ENCODE measurements at regions not wholly inside any gene's neighbourhood (a gene's known extent, or its start where the extent isn't known, plus 50 kb on each side); places are given as distances from the start of the nearest gene placed in this dataset.
"Not testable (repeated sequence)": the region's sequence is repeated elsewhere in the genome, so short reads cannot be mapped to it uniquely, and the experiment has no call there.

GRCh38 chr7:76133839-76134238 lies 67.9 kb upstream of the SRRM3 start:
- POLR2A ChIA-PET, result interaction anchor here (0.7 kb wide), 1 partner anchor 184 kb away, joined by 3 read pairs; no protein-coding TSS in a partner anchor
- intact Hi-C loops (cut with micrococcal nuclease), result loop anchor here (5.0 kb wide), 1 partner anchor 257 kb away; the partner anchor contains the start of gene RHBDD2
- no peaks in the 10 kb centered on the region for H3K36me3 Mint-ChIP-seq (ENCODE audit: low read depth)

GRCh38 chr7:76135263-76135662 lies 66.4 kb upstream of the SRRM3 start:
- CTCF ChIA-PET; POLR2A ChIA-PET; H3K27ac Mint-ChIP-seq; ATAC-seq (ENCODE audit: low read depth); intact Hi-C loops (cut with micrococcal nuclease); H3K4me3 Mint-ChIP-seq; H3K36me3 Mint-ChIP-seq (ENCODE audit: low read depth); H3K9me3 Mint-ChIP-seq; DNase-seq: not testable (repeated sequence)
- H3K4me1 Mint-ChIP-seq, result peaks cover 10% of the 10 kb centered on the region
- peaks cover 21% of the 10 kb centered on the region for H3K27me3 Mint-ChIP-seq

More at GRCh38 chr7:76133839-76134238, 67.9 kb upstream of the SRRM3 start:
- CTCF ChIA-PET, result no interaction called here
- Mint-ChIP-seq H3K4me3 (peak overlapping the region; percentile 29), H3K27me3 (peaks cover 24% of the 10 kb centered on the region), H3K27ac (no peak overlapping the region), H3K4me1 (peaks cover 10% of the 10 kb centered on the region), H3K9me3 (no peaks in the 10 kb centered on the region)
- no peak for DNase-seq
- no peak for ATAC-seq (ENCODE audit: low read depth)
- TF ChIP-seq CTCF (IDR thresholded peaks at IDR 0.05), result no peak

- intact Hi-C loops (cut with micrococcal nuclease); H3K4me1 Mint-ChIP-seq; H3K27me3 Mint-ChIP-seq; H3K4me3 Mint-ChIP-seq; H3K9me3 Mint-ChIP-seq; DNase-seq; ATAC-seq (ENCODE audit: low read depth); H3K36me3 Mint-ChIP-seq (ENCODE audit: low read depth); H3K27ac Mint-ChIP-seq; POLR2A ChIA-PET; CTCF ChIA-PET: not testable (repeated sequence)
Measured at GRCh38 chr7:76138577-76139313, 63.0 kb upstream of the SRRM3 start.

GRCh38 chr7:76139670-76140069 lies 62.0 kb upstream of the SRRM3 start:
- H3K9me3 Mint-ChIP-seq, result no peaks in the 10 kb centered on the region
- no peaks in the 10 kb centered on the region for H3K4me1 Mint-ChIP-seq
- intact Hi-C loops (cut with micrococcal nuclease), result no loop called here
- ChIA-PET CTCF (no interaction called here), POLR2A (no interaction called here)
- peaks cover 9% of the 10 kb centered on the region for H3K27me3 Mint-ChIP-seq
- DNase-seq (no peak), ATAC-seq (ENCODE audit: low read depth) (no peak)
- TF ChIP-seq CTCF (IDR thresholded peaks at IDR 0.05), result no peak
- no peak overlapping the region for H3K4me3 Mint-ChIP-seq
- H3K36me3 Mint-ChIP-seq (ENCODE audit: low read depth), result no peaks in the 10 kb centered on the region
- no peak overlapping the region for H3K27ac Mint-ChIP-seq

GRCh38 chr7:76140259-76140658 lies 61.4 kb upstream of the SRRM3 start:
- H3K27me3 Mint-ChIP-seq; CTCF ChIA-PET; intact Hi-C loops (cut with micrococcal nuclease); H3K9me3 Mint-ChIP-seq; H3K36me3 Mint-ChIP-seq (ENCODE audit: low read depth); H3K27ac Mint-ChIP-seq; POLR2A ChIA-PET; DNase-seq; H3K4me3 Mint-ChIP-seq; H3K4me1 Mint-ChIP-seq; ATAC-seq (ENCODE audit: low read depth): not testable (repeated sequence)

- POLR2A ChIA-PET, result no interaction called here
- H3K4me1 Mint-ChIP-seq, result no peaks in the 10 kb centered on the region
- TF ChIP-seq CTCF (IDR thresholded peaks at IDR 0.05), result no peak
- no peak overlapping the region for H3K4me3 Mint-ChIP-seq
- no peaks in the 10 kb centered on the region for H3K9me3 Mint-ChIP-seq
- H3K27me3 Mint-ChIP-seq, result peaks cover 2% of the 10 kb centered on the region
- intact Hi-C loops (cut with micrococcal nuclease), result no loop called here
- CTCF ChIA-PET, result no interaction called here
- H3K36me3 Mint-ChIP-seq (ENCODE audit: low read depth), result no peaks in the 10 kb centered on the region
- no peak for DNase-seq
- no peak overlapping the region for H3K27ac Mint-ChIP-seq
- no peak for ATAC-seq (ENCODE audit: low read depth)
Measured at GRCh38 chr7:76142861-76143260, 58.8 kb upstream of the SRRM3 start.

- H3K27me3 Mint-ChIP-seq; DNase-seq; H3K36me3 Mint-ChIP-seq (ENCODE audit: low read depth); H3K4me3 Mint-ChIP-seq; ATAC-seq (ENCODE audit: low read depth); H3K4me1 Mint-ChIP-seq; POLR2A ChIA-PET; H3K27ac Mint-ChIP-seq; CTCF ChIA-PET; intact Hi-C loops (cut with micrococcal nuclease); H3K9me3 Mint-ChIP-seq: not testable (repeated sequence)
Measured at GRCh38 chr7:76144664-76145270, 56.9 kb upstream of the SRRM3 start.
